Ishikawa (cell line): ENCODE measurements at regions not wholly inside any gene's neighbourhood (a gene's known extent, or its start where the extent isn't known, plus 50 kb on each side); places are given as distances from the start of the nearest gene placed in this dataset.

Source experiments
- CEBPB ChIP-seq: IDR thresholded peaks from 2 replicates; pipeline ENCODE4 v1.6.1; 2012
- CREB1 ChIP-seq: IDR thresholded peaks from 2 replicates; pipeline ENCODE4 v1.6.1; 2012; ENCODE audit warnings: low read depth
- EGR1 ChIP-seq: IDR thresholded peaks from 2 replicates; pipeline ENCODE4 v1.6.1; 2012
- EP300 ChIP-seq: IDR thresholded peaks from 2 replicates; pipeline ENCODE4 v1.6.1; 2012; ENCODE audit warnings: borderline replicate concordance
- FOXM1 ChIP-seq: IDR thresholded peaks from 2 replicates; pipeline ENCODE4 v1.6.1; 2012; ENCODE audit warnings: low read depth, borderline replicate concordance
- MAX ChIP-seq: IDR thresholded peaks from 2 replicates; pipeline ENCODE4 v1.6.1; 2012
- NFIC ChIP-seq: IDR thresholded peaks from 2 replicates; pipeline ENCODE4 v1.6.1; 2012
- RAD21 ChIP-seq: IDR thresholded peaks from 2 replicates; pipeline ENCODE4 v1.6.1; 2012; ENCODE audit warnings: low read depth
- REST ChIP-seq: IDR thresholded peaks from 2 replicates; pipeline ENCODE4 v1.6.1; 2012; ENCODE audit warnings: low read depth, mild to moderate bottlenecking
- TAF1 ChIP-seq: IDR thresholded peaks from 2 replicates; pipeline ENCODE4 v1.6.1; 2012; ENCODE audit warnings: low read depth, mild to moderate bottlenecking
- TCF12 ChIP-seq: IDR thresholded peaks from 2 replicates; pipeline ENCODE4 v1.6.1; 2012; ENCODE audit warnings: low read depth
- TEAD4 ChIP-seq: IDR thresholded peaks from 2 replicates; pipeline ENCODE4 v1.6.1; 2012
- YY1 ChIP-seq: IDR thresholded peaks from 2 replicates; pipeline ENCODE4 v1.6.1; 2012; ENCODE audit warnings: low read depth
- ZBTB7A ChIP-seq: IDR thresholded peaks from 2 replicates; pipeline ENCODE4 v1.6.1; 2012; ENCODE audit warnings: low read depth
- TF ChIP-seq, protein P1 (sequence below): IDR thresholded peaks from 2 replicates; pipeline ENCODE4 v1.6.1; 2012

- TF ChIP-seq FOXM1: no peak
- TF ChIP-seq NFIC: no peak
- TF ChIP-seq CEBPB: no peak
- TF ChIP-seq, protein P1, sequence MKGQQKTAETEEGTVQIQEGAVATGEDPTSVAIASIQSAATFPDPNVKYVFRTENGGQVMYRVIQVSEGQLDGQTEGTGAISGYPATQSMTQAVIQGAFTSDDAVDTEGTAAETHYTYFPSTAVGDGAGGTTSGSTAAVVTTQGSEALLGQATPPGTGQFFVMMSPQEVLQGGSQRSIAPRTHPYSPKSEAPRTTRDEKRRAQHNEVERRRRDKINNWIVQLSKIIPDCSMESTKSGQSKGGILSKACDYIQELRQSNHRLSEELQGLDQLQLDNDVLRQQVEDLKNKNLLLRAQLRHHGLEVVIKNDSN: no peak
- TF ChIP-seq TCF12: no peak
- TF ChIP-seq TEAD4: no peak
- TF ChIP-seq EP300: no peak
- no peak for TF ChIP-seq MAX
- TF ChIP-seq TAF1: no peak
- no peak for TF ChIP-seq EGR1
Observed at GRCh38 chr13:59413126-59413525, 750.6 kb downstream of the DIAPH3 start.

- TF ChIP-seq REST (no peak), ZBTB7A (no peak), YY1 (no peak), TCF12 (no peak), EP300 (no peak), CREB1 (no peak), EGR1 (no peak), FOXM1 (no peak), MAX (no peak), RAD21 (no peak)
- TF ChIP-seq, protein P1: no peak
Observed at GRCh38 chr13:59414006-59414405, 749.7 kb downstream of the DIAPH3 start.

DNA sequence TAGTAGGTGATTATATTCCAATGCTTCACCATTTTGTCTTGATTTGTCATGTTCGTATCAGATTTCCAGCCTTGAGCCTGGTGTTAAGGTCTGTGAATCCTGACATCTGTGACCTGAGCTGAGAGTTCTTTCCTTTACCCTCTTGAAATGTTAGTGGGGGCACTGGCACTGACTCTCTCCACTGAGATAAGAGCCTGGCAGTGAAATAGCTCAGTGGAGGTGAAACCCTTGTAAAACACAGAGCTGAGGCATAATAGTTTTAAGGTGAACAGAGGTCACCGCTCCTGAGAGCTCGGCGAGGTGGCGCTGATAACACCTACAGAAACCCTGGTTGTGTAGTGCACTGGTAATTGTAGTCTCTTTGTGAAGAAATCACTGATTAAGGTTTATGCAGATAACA lies 748.2 kb downstream of the DIAPH3 start:
- TF ChIP-seq REST (no peak), RAD21 (no peak), YY1 (no peak), MAX (no peak), TCF12 (no peak), EP300 (no peak), TEAD4 (no peak)
- TF ChIP-seq, protein P1: no peak

GRCh38 chr13:59416561-59416960 lies 747.2 kb downstream of the DIAPH3 start:
- TF ChIP-seq EP300 (no peak), CEBPB (no peak), FOXM1 (no peak)

DNA sequence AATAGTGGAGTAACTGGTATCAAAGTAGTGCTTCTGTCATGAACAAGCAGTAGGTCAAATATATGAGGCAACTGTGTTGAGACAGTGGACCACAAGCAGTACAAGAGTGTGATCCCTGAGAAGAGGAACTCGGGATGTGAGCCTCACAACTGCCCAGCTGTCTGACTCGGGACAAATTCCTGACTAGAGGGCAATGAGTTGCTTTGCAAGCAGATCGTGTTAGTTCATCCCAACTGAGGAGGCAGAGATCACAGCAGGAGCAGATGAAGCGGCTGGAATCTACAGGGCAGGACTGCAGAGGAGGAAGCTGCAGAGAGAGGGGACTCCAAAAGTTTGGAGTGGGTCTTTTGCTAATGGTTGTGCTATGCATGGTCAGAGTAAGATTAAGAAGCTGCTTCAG lies 741.1 kb downstream of the DIAPH3 start:
- no peak for TF ChIP-seq TAF1
- TF ChIP-seq MAX: no peak
- no peak for TF ChIP-seq TCF12
- no peak for TF ChIP-seq EGR1
- no peak for TF ChIP-seq REST
- no peak for TF ChIP-seq EP300
- TF ChIP-seq CEBPB: no peak
- no peak for TF ChIP-seq FOXM1
- TF ChIP-seq, protein P1: no peak
- no peak for TF ChIP-seq TEAD4
- TF ChIP-seq YY1: no peak
- TF ChIP-seq NFIC: no peak
- no peak for TF ChIP-seq RAD21
- TF ChIP-seq CREB1: no peak
- TF ChIP-seq ZBTB7A: no peak
